K562 (cell line): ENCODE measurements at regions not wholly inside any gene's neighbourhood (a gene's known extent, or its start where the extent isn't known, plus 50 kb on each side); places are given as distances from the start of the nearest gene placed in this dataset.

Source experiments
- CTCF ChIP-seq, 3 experiments: IDR thresholded peaks in 2 of 3; conservative IDR thresholded peaks in 1 of 3; 2 replicates each; pipeline ENCODE4 v1.5.1; 2011 to 2012; ENCODE audit warnings: low read length in 3 of 3, mild to moderate bottlenecking in 3 of 3, control low read depth in 2 of 3, improper control_type of control experiment in 1 of 3, inconsistent platforms in 1 of 3, low read depth in 1 of 3, mixed read lengths in 1 of 3, moderate library complexity in 1 of 3; ENCODE audit not compliant: insufficient read depth in 2 of 3
- GABPB2 ChIP-seq: fragments of 250-450 bp; sonication (Bioruptor Pico); conservative IDR thresholded peaks from 2 replicates; pipeline ENCODE4 v1.5.1; 2021; ENCODE audit warnings: mild to moderate bottlenecking
- ZNF589 ChIP-seq: fragments of 200-800 bp; sonication (Bioruptor generic); IDR thresholded peaks from 2 replicates; pipeline ENCODE4 v1.6.1; 2016; ENCODE audit warnings: low read depth, missing genetic modification characterization, missing compliant biosample characterization
- TF ChIP-seq, protein P1 (sequence below): conservative IDR thresholded peaks from 2 replicates; pipeline ENCODE4 v1.6.1; 2011; ENCODE audit warnings: low read depth, mild to moderate bottlenecking, low read length; ENCODE audit not compliant: control insufficient read depth

GRCh38 chr20:60966031-60966430 lies 286.0 kb upstream of the CDH4 start:
- TF ChIP-seq GABPB2: no peak
- no peak for TF ChIP-seq ZNF589
- no peak for TF ChIP-seq CTCF (IDR thresholded peaks at IDR 0.05 in 2 of 3, conservative IDR thresholded peaks at IDR 0.05 in 1 of 3; ENCODE audit: insufficient read depth in 2 of 3, low read depth in 1 of 3, low read length in 3 of 3)
- TF ChIP-seq, protein P1, sequence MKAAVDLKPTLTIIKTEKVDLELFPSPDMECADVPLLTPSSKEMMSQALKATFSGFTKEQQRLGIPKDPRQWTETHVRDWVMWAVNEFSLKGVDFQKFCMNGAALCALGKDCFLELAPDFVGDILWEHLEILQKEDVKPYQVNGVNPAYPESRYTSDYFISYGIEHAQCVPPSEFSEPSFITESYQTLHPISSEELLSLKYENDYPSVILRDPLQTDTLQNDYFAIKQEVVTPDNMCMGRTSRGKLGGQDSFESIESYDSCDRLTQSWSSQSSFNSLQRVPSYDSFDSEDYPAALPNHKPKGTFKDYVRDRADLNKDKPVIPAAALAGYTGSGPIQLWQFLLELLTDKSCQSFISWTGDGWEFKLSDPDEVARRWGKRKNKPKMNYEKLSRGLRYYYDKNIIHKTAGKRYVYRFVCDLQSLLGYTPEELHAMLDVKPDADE: no peak
